Activated B cell treated with CpG ODN at 0.5 μM for 24 hours (primary cell): ENCODE measurements at regions not wholly inside any gene's neighbourhood (a gene's known extent, or its start where the extent isn't known, plus 50 kb on each side); places are given as distances from the start of the nearest gene placed in this dataset.

Experiments used
- ATAC-seq: fragments of 200-7000 bp; cut with Tn5 transposase; one replicate; pipeline ENCODE4 v1.10.0; 2021; ENCODE audit warnings: low read depth, mild to moderate bottlenecking, moderate library complexity
- CTCF ChIA-PET: fragments of 350-600 bp; sonication (Branson Sonifier 250); formaldehyde crosslinking; loops from one replicate; lab custom pipeline; 2021; ENCODE audit warnings: antibody characterized with exemption; lab: Charles Lee
- POLR2A ChIA-PET: fragments of 350-600 bp; sonication (Branson Sonifier 250); formaldehyde crosslinking; loops from one replicate; lab custom pipeline; 2021; ENCODE audit warnings: antibody characterized with exemption; lab: Charles Lee
- DNase-seq: peaks from one replicate; pipeline ENCODE4 v3.0.0; 2022
- H3K27ac Mint-ChIP-seq: one replicate; pipeline ENCODE4 v1.8.0; 2020; ENCODE audit warnings: mixed read lengths
- H3K27me3 Mint-ChIP-seq: one replicate; pipeline ENCODE4 v1.8.0; 2021; ENCODE audit warnings: mixed read lengths
- H3K36me3 Mint-ChIP-seq: one replicate; pipeline ENCODE4 v1.8.0; 2021; ENCODE audit warnings: low read depth, mixed read lengths
- H3K4me1 Mint-ChIP-seq: one replicate; pipeline ENCODE4 v1.8.0; 2021; ENCODE audit warnings: mixed read lengths
- H3K4me3 Mint-ChIP-seq: one replicate; pipeline ENCODE4 v1.8.0; 2020; ENCODE audit warnings: mild to moderate bottlenecking, mixed read lengths
- H3K9me3 Mint-ChIP-seq: one replicate; pipeline ENCODE4 v1.8.0; 2020; ENCODE audit warnings: mixed read lengths
- CTCF ChIP-seq: fragments of 200-600 bp; IDR thresholded peaks from one replicate; pipeline ENCODE4 v1.8.0; 2022; ENCODE audit warnings: antibody characterized with exemption, mild to moderate bottlenecking
- intact Hi-C: fragments of 100-400 bp; cut with micrococcal nuclease; formaldehyde crosslinking; loops from one replicate; pipeline ENCODE4 v1.15.1; 2024

GRCh38 chr2:22885245-22885644 is 499.7 kb upstream of the KLHL29 start:
- no peak for DNase-seq
- H3K36me3 Mint-ChIP-seq: no peaks in the 10 kb centered on the region
- H3K4me3 Mint-ChIP-seq: no peak overlapping the region
- no peaks in the 10 kb centered on the region for H3K27me3 Mint-ChIP-seq
- ATAC-seq: no peak
- ChIA-PET CTCF (no interaction called here), POLR2A (no interaction called here)
- intact Hi-C loops: no loop called here
- no peak for TF ChIP-seq CTCF
- H3K9me3 Mint-ChIP-seq: no peaks in the 10 kb centered on the region
- no peaks in the 10 kb centered on the region for H3K4me1 Mint-ChIP-seq
- H3K27ac Mint-ChIP-seq: no peak overlapping the region

GRCh38 chr2:22887426-22887825 is 497.6 kb upstream of the KLHL29 start:
- no peaks in the 10 kb centered on the region for H3K9me3 Mint-ChIP-seq
- H3K27ac Mint-ChIP-seq: no peak overlapping the region
- H3K4me3 Mint-ChIP-seq: no peak overlapping the region
- no peaks in the 10 kb centered on the region for H3K36me3 Mint-ChIP-seq
- H3K4me1 Mint-ChIP-seq: no peaks in the 10 kb centered on the region
- intact Hi-C loops: no loop called here
- POLR2A ChIA-PET: no interaction called here
- ATAC-seq (no peak), DNase-seq (no peak)
- CTCF ChIA-PET: no interaction called here
- TF ChIP-seq CTCF: no peak
- no peaks in the 10 kb centered on the region for H3K27me3 Mint-ChIP-seq

GRCh38 chr2:22887845-22888244 is 497.1 kb upstream of the KLHL29 start:
- TF ChIP-seq CTCF: no peak
- DNase-seq (no peak), ATAC-seq (no peak)
- Mint-ChIP-seq H3K27ac (no peak overlapping the region), H3K27me3 (no peaks in the 10 kb centered on the region), H3K4me3 (no peak overlapping the region), H3K9me3 (no peaks in the 10 kb centered on the region), H3K36me3 (no peaks in the 10 kb centered on the region), H3K4me1 (no peaks in the 10 kb centered on the region)
- CTCF ChIA-PET: no interaction called here
- intact Hi-C loops: no loop called here
- POLR2A ChIA-PET: no interaction called here

- H3K4me3 Mint-ChIP-seq: no peak overlapping the region
- DNase-seq: no peak
- no peaks in the 10 kb centered on the region for H3K27me3 Mint-ChIP-seq
Measured at GRCh38 chr2:22890132-22890531, 494.8 kb upstream of the KLHL29 start.

GRCh38 chr2:22893761-22894517 is 491.0 kb upstream of the KLHL29 start:
- ChIA-PET POLR2A (no interaction called here), CTCF (no interaction called here)
- Mint-ChIP-seq H3K27me3 (no peaks in the 10 kb centered on the region), H3K27ac (no peak overlapping the region), H3K36me3 (no peaks in the 10 kb centered on the region), H3K9me3 (no peaks in the 10 kb centered on the region), H3K4me3 (no peak overlapping the region), H3K4me1 (no peaks in the 10 kb centered on the region)
- TF ChIP-seq CTCF: no peak
- intact Hi-C loops: no loop called here
- DNase-seq: no peak
- no peak for ATAC-seq

More at GRCh38 chr2:22890132-22890531, 494.8 kb upstream of the KLHL29 start:
- CTCF ChIA-PET: no interaction called here
- TF ChIP-seq CTCF: no peak
- Mint-ChIP-seq H3K4me1 (no peaks in the 10 kb centered on the region), H3K36me3 (no peaks in the 10 kb centered on the region), H3K27ac (no peak overlapping the region), H3K9me3 (no peaks in the 10 kb centered on the region)
- POLR2A ChIA-PET: no interaction called here
- no peak for ATAC-seq
- intact Hi-C loops: no loop called here
